H1 (cell line): ENCODE measurements at regions not wholly inside any gene's neighbourhood (a gene's known extent, or its start where the extent isn't known, plus 50 kb on each side); places are given as distances from the start of the nearest gene placed in this dataset.

Source experiments
- CTCF ChIA-PET: fragments of 300-600 bp; sonication (Branson Sonifier 250); formaldehyde crosslinking; loops from one replicate; lab custom pipeline; 2021; ENCODE audit not compliant: partially characterized antibody; lab: Charles Lee
- POLR2A ChIA-PET: fragments of 300-600 bp; sonication (Branson Sonifier 250); formaldehyde crosslinking; loops from one replicate; lab custom pipeline; 2021; ENCODE audit warnings: inconsistent platforms; ENCODE audit not compliant: partially characterized antibody; lab: Charles Lee
- DNase-seq, 2 experiments: peaks; one replicate each; pipeline versions ENCODE4 v3.0.0 to v3.0.0-alpha.2; 2010 to 2022; ENCODE audit warnings: low spot score in 2 of 2, low read depth in 1 of 2, mixed read lengths in 1 of 2
- FAIRE-seq: peaks from 2 replicates; lab custom pipeline; 2011; peaks lifted over from hg19 to GRCh38; lab: Jason Lieb, UNC
- H2AFZ ChIP-seq: 2 replicates; pipeline ENCODE4 v1.8.1; 2012; ENCODE audit warnings: low read length, inconsistent platforms
- H2AK5ac ChIP-seq: 2 replicates; pipeline ENCODE4 v1.6.1; 2013; ENCODE audit warnings: low read depth, low read length
- H2BK120ac ChIP-seq: replicated peaks from 2 replicates; pipeline ENCODE3; 2013; ENCODE audit warnings: low read depth, low read length, inconsistent platforms
- H2BK12ac ChIP-seq: 2 replicates; pipeline ENCODE4 v1.6.1; 2013; ENCODE audit warnings: low read depth, low read length
- H2BK15ac ChIP-seq: 2 replicates; pipeline ENCODE4 v1.6.1; 2013; ENCODE audit warnings: low read length
- H2BK20ac ChIP-seq: 2 replicates; pipeline ENCODE4 v1.6.1; 2013; ENCODE audit warnings: low read length
- H2BK5ac ChIP-seq: 2 replicates; pipeline ENCODE4 v1.6.1; 2013; ENCODE audit warnings: low read depth, low read length
- H3K14ac ChIP-seq: 2 replicates; pipeline ENCODE4 v1.6.1; 2013; ENCODE audit warnings: inconsistent platforms; ENCODE audit not compliant: insufficient read length
- H3K18ac ChIP-seq: 2 replicates; pipeline ENCODE4 v1.6.1; 2013; ENCODE audit warnings: low read length; ENCODE audit errors: extremely low read depth
- H3K23ac ChIP-seq: 2 replicates; pipeline ENCODE4 v1.6.1; 2013; ENCODE audit warnings: inconsistent platforms; ENCODE audit not compliant: insufficient read length
- H3K23me2 ChIP-seq: 2 replicates; pipeline ENCODE4 v1.6.1; 2013; ENCODE audit warnings: low read depth, low read length
- H3K27ac ChIP-seq: 2 replicates; pipeline ENCODE4 v1.6.1; 2011; ENCODE audit warnings: low read depth, low read length, inconsistent platforms
- H3K27me3 ChIP-seq, 4 experiments: replicated peaks in 1 of 4; 1 replicate in 1 of 4; 2 replicates in 3 of 4; pipeline versions ENCODE4 v1.6.1 to v1.8.1; 2011 to 2013; ENCODE audit warnings: low read length in 3 of 4, mild to moderate bottlenecking in 3 of 4, inconsistent platforms in 2 of 4, mixed read lengths in 2 of 4, moderate library complexity in 1 of 4; ENCODE audit not compliant: control insufficient read depth in 3 of 4, insufficient read depth in 3 of 4; ENCODE audit errors: extremely low read depth in 1 of 4
- H3K36me3 ChIP-seq, 4 experiments: 2 replicates each; pipeline versions ENCODE4 v1.6.1 to v1.8.1; 2011 to 2013; ENCODE audit warnings: mild to moderate bottlenecking in 4 of 4, low read length in 3 of 4, moderate library complexity in 2 of 4, control low read depth in 1 of 4, inconsistent platforms in 1 of 4; ENCODE audit not compliant: insufficient read depth in 4 of 4, control insufficient read depth in 2 of 4
- H3K4ac ChIP-seq: replicated peaks from 2 replicates; pipeline ENCODE3; 2013; ENCODE audit warnings: low read length, low read depth, mixed read lengths, inconsistent platforms; ENCODE audit not compliant: insufficient read length
- H3K4me1 ChIP-seq, 4 experiments: replicated peaks in 1 of 4; 1 replicate in 1 of 4; 2 replicates in 3 of 4; pipeline versions ENCODE4 v1.6.1 to v1.8.1; 2011 to 2013; ENCODE audit warnings: low read length in 3 of 4, inconsistent platforms in 2 of 4, mixed read lengths in 1 of 4; ENCODE audit not compliant: insufficient read depth in 4 of 4, control insufficient read depth in 3 of 4
- H3K4me2 ChIP-seq, 2 experiments: 2 replicates each; pipeline versions ENCODE4 v1.6.1 to v1.8.1; 2011 to 2013; ENCODE audit warnings: low read depth in 2 of 2, low read length in 2 of 2, control low read depth in 1 of 2, inconsistent platforms in 1 of 2, mild to moderate bottlenecking in 1 of 2; ENCODE audit not compliant: insufficient read depth in 1 of 2
- H3K4me3 ChIP-seq, 4 experiments: fragments of 200-600, 300-600 bp in 1 of 4; sonication (generic), shearing (Covaris generic), sonication (Bioruptor Twin) in 1 of 4; 2 replicates each; pipeline versions ENCODE4 v1.5.1 to v1.8.1; 2011 to 2016; ENCODE audit warnings: low read length in 4 of 4, low read depth in 3 of 4, control low read depth in 2 of 4, inconsistent platforms in 2 of 4, mild to moderate bottlenecking in 2 of 4, mixed read lengths in 1 of 4, moderate library complexity in 1 of 4; ENCODE audit not compliant: insufficient read depth in 2 of 4; ENCODE audit errors: extremely low read depth in 1 of 4
- H3K56ac ChIP-seq: replicated peaks from 2 replicates; pipeline ENCODE3; 2013; ENCODE audit warnings: low read depth, mild to moderate bottlenecking, mixed read lengths, low read length, inconsistent platforms; ENCODE audit not compliant: insufficient read length
- H3K79me1 ChIP-seq: 2 replicates; pipeline ENCODE4 v1.6.1; 2013; ENCODE audit warnings: low read depth, low read length, control low read depth
- H3K79me2 ChIP-seq, 2 experiments: 2 replicates each; pipeline versions ENCODE4 v1.6.1 to v1.8.1; 2012 to 2013; ENCODE audit warnings: low read length in 2 of 2, mild to moderate bottlenecking in 2 of 2, inconsistent platforms in 1 of 2; ENCODE audit not compliant: insufficient read depth in 2 of 2, control insufficient read depth in 1 of 2
- H3K9ac ChIP-seq, 4 experiments: replicated peaks in 1 of 4; 1 replicate in 1 of 4; 2 replicates in 3 of 4; pipeline versions ENCODE4 v1.6.1 to v1.8.1; 2011 to 2013; ENCODE audit warnings: low read depth in 3 of 4, low read length in 3 of 4, control low read depth in 2 of 4, mild to moderate bottlenecking in 2 of 4, moderate library complexity in 2 of 4, inconsistent platforms in 1 of 4; ENCODE audit errors: extremely low read depth in 1 of 4
- H3K9me3 ChIP-seq, 2 experiments: 2 replicates each; pipeline versions ENCODE4 v1.6.1 to v1.8.1; 2012 to 2013; ENCODE audit warnings: mild to moderate bottlenecking in 2 of 2, moderate library complexity in 2 of 2, control low read depth in 1 of 2, inconsistent platforms in 1 of 2, low read depth in 1 of 2, low read length in 1 of 2, mixed read lengths in 1 of 2; ENCODE audit not compliant: insufficient read depth in 2 of 2
- H4K20me1 ChIP-seq, 2 experiments: replicated peaks in 1 of 2; 2 replicates each; pipeline versions ENCODE3 to v1.8.1; 2011 to 2013; ENCODE audit warnings: inconsistent platforms in 2 of 2, low read length in 2 of 2, mild to moderate bottlenecking in 1 of 2; ENCODE audit not compliant: insufficient read depth in 2 of 2, control insufficient read depth in 1 of 2
- H4K5ac ChIP-seq: 2 replicates; pipeline ENCODE4 v1.6.1; 2013; ENCODE audit warnings: low read length, low read depth, mixed read lengths, inconsistent platforms; ENCODE audit not compliant: insufficient read length
- H4K8ac ChIP-seq: 2 replicates; pipeline ENCODE4 v1.8.0; 2013; ENCODE audit warnings: mild to moderate bottlenecking, moderate library complexity, low read length, inconsistent platforms; ENCODE audit not compliant: insufficient read depth; ENCODE audit errors: extremely low read depth
- H4K91ac ChIP-seq: replicated peaks from 2 replicates; pipeline ENCODE3; 2013; ENCODE audit warnings: low read length, mixed read lengths, inconsistent platforms; ENCODE audit not compliant: insufficient read length
- BACH1 ChIP-seq: IDR thresholded peaks from 2 replicates; pipeline ENCODE4 v1.6.1; 2012; ENCODE audit warnings: low read length, improper control_type of control experiment
- CBX8 ChIP-seq: fragments of 300-800, 300-1000 bp; sonication (generic); IDR thresholded peaks from 2 replicates; pipeline ENCODE4 v1.7.1; 2016; ENCODE audit warnings: low read depth, low read length, borderline replicate concordance
- CHD2 ChIP-seq: IDR thresholded peaks from 2 replicates; pipeline ENCODE4 v1.6.1; 2012; ENCODE audit warnings: low read length, improper control_type of control experiment
- CTCF ChIP-seq, 3 experiments: IDR thresholded peaks; 1 replicate in 2 of 3; 2 replicates in 1 of 3; pipeline versions ENCODE4 v1.5.1 to v1.6.1; 2011; ENCODE audit warnings: low read length in 3 of 3, mild to moderate bottlenecking in 3 of 3, inconsistent platforms in 2 of 3, low read depth in 1 of 3, moderate library complexity in 1 of 3; ENCODE audit not compliant: insufficient read depth in 1 of 3; ENCODE audit errors: control extremely low read depth in 1 of 3
- KDM4A ChIP-seq: IDR thresholded peaks from one replicate; pipeline ENCODE4 v1.7.1; 2012; ENCODE audit warnings: low read depth, mild to moderate bottlenecking, moderate library complexity, low read length, inconsistent platforms; ENCODE audit not compliant: severe bottlenecking
- POLR2A ChIP-seq, 2 experiments: IDR thresholded peaks; 1 replicate in 1 of 2; 2 replicates in 1 of 2; pipeline ENCODE4 v1.6.1; 2011; ENCODE audit warnings: low read depth in 2 of 2, low read length in 2 of 2, mild to moderate bottlenecking in 2 of 2; ENCODE audit errors: control extremely low read depth in 1 of 2
- RNF2 ChIP-seq: fragments of 200-900, 300-1000 bp; sonication (generic); IDR thresholded peaks from 2 replicates; pipeline ENCODE4 v1.7.1; 2016; ENCODE audit warnings: borderline replicate concordance, low read depth, mild to moderate bottlenecking, antibody characterized with exemption, low read length; ENCODE audit not compliant: poor library complexity, severe bottlenecking; ENCODE audit errors: missing control alignments
- SIN3A ChIP-seq, 2 experiments: IDR thresholded peaks in 1 of 2; conservative IDR thresholded peaks in 1 of 2; 2 replicates each; pipeline ENCODE4 v1.6.1; 2011 to 2012; ENCODE audit warnings: low read length in 2 of 2, improper control_type of control experiment in 1 of 2, low read depth in 1 of 2, mild to moderate bottlenecking in 1 of 2
- SIX5 ChIP-seq: IDR thresholded peaks from 2 replicates; pipeline ENCODE4 v1.6.1; 2011; ENCODE audit warnings: mild to moderate bottlenecking, low read depth, low read length
- USF2 ChIP-seq: IDR thresholded peaks from 2 replicates; pipeline ENCODE4 v1.6.1; 2011; ENCODE audit warnings: low read length, improper control_type of control experiment
- YY1 ChIP-seq: IDR thresholded peaks from 2 replicates; pipeline ENCODE4 v1.6.1; 2011; ENCODE audit warnings: low read depth, mild to moderate bottlenecking, low read length
- WGBS, 2 experiments: shearing (Covaris generic) in 1 of 2; methylation state at CpG; one replicate each; pipeline versions ENCODE4 v1.1.6 to v1.1.7; 2013 to 2015; ENCODE audit warnings: low lambda C conversion rate in 2 of 2, mixed read lengths in 2 of 2, inconsistent platforms in 1 of 2, low coverage in 1 of 2, missing lambda C conversion rate in 1 of 2; ENCODE audit not compliant: insufficient replicate concordance in 2 of 2, insufficient coverage in 1 of 2, insufficient read length in 1 of 2; ENCODE audit errors: extremely low coverage in 1 of 2, missing lambda C conversion rate in 1 of 2; 5-methylcytosine and 5-hydroxymethylcytosine counted together

GRCh38 chr10:2387672-2388071 lies 650.3 kb upstream of the ADARB2 start:
- ChIA-PET CTCF (interaction anchor here (0.7 kb wide), 1 partner anchor 548 kb away, joined by 3 read pairs; no protein-coding TSS in a partner anchor), POLR2A (no interaction called here)
- no peak overlapping the region for H3K23ac ChIP-seq
- no peak overlapping the region for H3K4ac ChIP-seq
- DNase-seq (no peak), FAIRE-seq (no peak)
- H4K5ac ChIP-seq, result no peak overlapping the region
- no peaks in the 10 kb centered on the region for H3K79me2 ChIP-seq
- H4K8ac ChIP-seq, result no peak overlapping the region
- no peak overlapping the region for H3K56ac ChIP-seq
- H3K27me3 ChIP-seq, result no peaks in the 10 kb centered on the region
- H3K4me3 ChIP-seq, result no peak overlapping the region
- 91% methylated on average over 3 of the region's 3 CpGs; no CpG with 5 or more reads in 1 of the 2 experiments for WGBS, 2 experiments
- no peak overlapping the region for H2BK5ac ChIP-seq
- H3K14ac ChIP-seq, result no peak overlapping the region
- H3K79me1 ChIP-seq, result no peaks in the 10 kb centered on the region
- H3K36me3 ChIP-seq, result no peaks in the 10 kb centered on the region
- no peaks in the 10 kb centered on the region for H3K23me2 ChIP-seq
- H2AK5ac ChIP-seq, result no peak overlapping the region
- H3K18ac ChIP-seq, result no peak overlapping the region
- H4K91ac ChIP-seq, result no peak overlapping the region
- no peaks in the 10 kb centered on the region for H3K4me1 ChIP-seq
- H3K9ac ChIP-seq, result no peak overlapping the region
- no peaks in the 10 kb centered on the region for H4K20me1 ChIP-seq
- no peak overlapping the region for H2AFZ ChIP-seq
- H3K9me3 ChIP-seq, result peaks cover 6 to 10% of the 10 kb centered on the region in 2 experiments; a peak in 1 of 4 replicates
- no peak overlapping the region for H2BK120ac ChIP-seq
- no peak overlapping the region for H2BK20ac ChIP-seq
- no peak overlapping the region for H2BK12ac ChIP-seq
- no peak overlapping the region for H3K4me2 ChIP-seq
- no peak overlapping the region for H3K27ac ChIP-seq
- no peak overlapping the region for H2BK15ac ChIP-seq
- no peak for TF ChIP-seq USF2
- TF ChIP-seq RNF2, result no peak
- TF ChIP-seq SIN3A (conservative IDR thresholded peaks at IDR 0.05 in 1 of 2, IDR thresholded peaks at IDR 0.05 in 1 of 2; ENCODE audit: low read depth in 1 of 2, low read length in 2 of 2), result no peak
- TF ChIP-seq YY1, result no peak
- no peak for TF ChIP-seq KDM4A
- TF ChIP-seq CBX8, result no peak
- TF ChIP-seq CTCF (IDR thresholded peaks at IDR 0.05; ENCODE audit: control extremely low read depth in 1 of 3, insufficient read depth in 1 of 3, low read depth in 1 of 3, low read length in 3 of 3), result no peak
- TF ChIP-seq BACH1, result no peak
- no peak for TF ChIP-seq CHD2
- TF ChIP-seq SIX5, result no peak
- TF ChIP-seq POLR2A (IDR thresholded peaks at IDR 0.05; ENCODE audit: control extremely low read depth in 1 of 2, low read depth in 2 of 2, low read length in 2 of 2), result no peak
